GM19455 (cell line): ENCODE measurements at regions not wholly inside any gene's neighbourhood (a gene's known extent, or its start where the extent isn't known, plus 50 kb on each side); places are given as distances from the start of the nearest gene placed in this dataset.
"Not testable (repeated sequence)": the region's sequence is repeated elsewhere in the genome, so short reads cannot be mapped to it uniquely, and the experiment has no call there.

Experiments
- ATAC-seq: cut with Tn5 transposase; IDR thresholded peaks from one replicate; pipeline ENCODE4 v1.9.1; 2021; ENCODE audit not compliant: unreplicated experiment

DNA sequence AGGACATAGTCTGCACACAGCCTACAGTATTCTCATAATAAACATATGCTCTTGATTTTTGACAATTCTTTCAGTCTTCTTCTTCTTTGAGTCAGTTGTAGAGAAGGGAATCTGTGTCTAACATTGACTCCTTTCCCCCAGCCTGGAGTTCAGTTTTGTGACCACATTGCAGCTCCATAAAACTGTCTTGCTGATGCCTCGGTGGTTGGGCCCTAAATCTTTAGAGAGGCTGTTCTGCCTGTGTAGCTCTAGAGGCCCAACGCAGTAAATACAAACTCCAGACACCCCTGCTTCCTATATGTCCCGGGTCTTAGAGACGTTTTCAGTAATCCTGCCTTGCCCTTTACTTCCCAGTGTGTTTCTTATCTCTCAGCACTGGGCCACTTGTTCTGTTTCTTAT is 639.5 kb upstream of the AADAT start:
- ATAC-seq, result no peak

DNA sequence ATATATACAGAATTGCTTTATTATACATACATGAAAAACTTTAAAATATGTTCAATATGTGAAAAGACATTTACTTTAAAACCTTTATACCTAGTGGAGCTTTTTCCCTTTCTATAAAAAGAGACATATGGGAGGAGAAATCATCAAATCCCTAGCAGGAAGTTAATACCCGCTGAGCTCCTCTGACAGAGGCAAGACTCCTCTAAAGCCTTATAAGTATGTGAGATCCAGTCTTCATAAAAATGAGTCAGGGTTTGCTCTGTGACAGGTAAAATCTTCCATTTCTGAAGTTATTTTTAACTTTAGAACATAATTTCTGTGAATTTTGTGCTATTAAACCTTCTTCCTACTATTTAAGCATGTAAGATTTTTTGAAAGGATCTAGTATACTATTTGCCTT is 634.4 kb upstream of the AADAT start:
- ATAC-seq, result no peak

DNA sequence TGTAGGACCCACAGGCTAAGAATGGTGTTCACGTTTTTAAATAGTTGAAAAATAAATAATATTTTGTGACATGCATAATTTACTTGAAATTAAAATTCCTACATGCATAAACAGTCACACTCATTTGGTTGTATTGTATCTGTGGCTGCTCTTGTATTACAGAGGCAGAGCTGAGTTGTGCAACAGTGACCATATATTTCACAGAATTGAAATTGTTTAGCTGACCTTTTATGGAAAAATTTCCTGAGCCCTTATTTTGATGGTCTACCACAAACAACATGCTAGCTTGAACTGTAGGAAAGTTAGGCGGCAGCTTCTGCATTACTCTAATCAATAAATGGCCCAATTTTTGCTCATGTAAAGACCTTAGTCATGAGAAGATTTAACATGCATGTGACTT is 633.4 kb upstream of the AADAT start:
- ATAC-seq, result no peak

DNA sequence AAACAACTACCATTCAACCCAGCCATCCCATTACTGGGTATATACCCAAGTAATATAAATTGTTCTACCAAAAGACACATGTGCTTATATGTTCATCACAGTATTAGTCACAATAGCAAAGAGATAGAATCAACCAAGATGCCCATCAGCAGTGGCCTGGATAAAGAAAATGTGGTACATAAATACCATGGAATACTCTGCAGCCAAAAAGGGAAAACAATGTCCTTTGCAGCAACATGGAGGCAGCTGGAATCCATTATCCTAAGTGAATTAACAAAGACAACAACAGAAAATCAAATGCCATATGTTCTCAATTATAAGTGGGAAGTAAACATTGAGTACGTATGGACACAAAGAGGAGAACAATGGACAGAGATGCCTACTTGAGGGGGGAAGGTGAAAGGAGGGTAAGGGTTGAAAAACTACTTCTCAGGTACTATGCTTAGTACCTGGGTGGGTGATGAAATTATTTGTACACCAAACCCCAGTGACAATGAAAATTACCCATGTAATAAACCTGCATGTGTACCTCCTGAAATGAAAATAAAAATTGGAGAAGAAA is 632.1 kb upstream of the AADAT start:
- ATAC-seq, result no peak

DNA sequence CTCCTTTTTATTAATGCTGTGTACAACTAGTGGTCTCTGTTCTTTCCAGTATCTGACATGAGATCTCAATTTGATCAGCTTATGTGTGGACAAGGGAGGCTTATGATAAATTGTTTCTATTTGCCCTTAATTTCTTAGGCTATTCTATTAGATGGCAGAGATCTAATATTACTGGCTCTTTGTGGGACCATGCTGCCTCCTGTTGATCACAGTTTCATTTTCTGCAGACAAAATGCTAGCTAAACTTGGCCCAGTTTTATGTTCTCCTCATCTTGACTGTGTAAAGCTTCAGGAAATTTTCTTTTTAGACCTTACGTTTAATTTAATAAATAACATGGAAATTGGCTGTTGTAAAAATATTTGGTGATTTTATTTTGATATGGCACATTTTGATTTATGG is 627.1 kb upstream of the AADAT start:
- ATAC-seq, result no peak

DNA sequence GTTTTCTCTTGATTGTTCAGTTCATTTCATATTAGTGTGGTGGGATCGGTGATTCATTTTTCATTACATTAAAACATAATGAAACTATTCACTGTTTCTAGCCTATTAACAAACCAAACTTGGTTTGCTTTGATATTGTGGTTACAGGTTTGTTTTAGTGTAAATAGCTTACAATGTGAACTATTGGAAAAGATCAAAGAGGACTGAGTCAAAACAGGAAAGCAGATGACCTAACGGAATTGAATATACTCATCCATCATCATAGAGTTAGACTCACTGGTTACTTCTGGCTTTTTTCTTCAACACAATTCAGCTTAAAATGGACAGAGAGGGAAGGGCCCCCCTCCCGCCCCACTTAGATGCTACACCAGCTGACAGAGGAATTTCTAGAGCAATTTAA is 616.2 kb upstream of the AADAT start:
- no peak for ATAC-seq

DNA sequence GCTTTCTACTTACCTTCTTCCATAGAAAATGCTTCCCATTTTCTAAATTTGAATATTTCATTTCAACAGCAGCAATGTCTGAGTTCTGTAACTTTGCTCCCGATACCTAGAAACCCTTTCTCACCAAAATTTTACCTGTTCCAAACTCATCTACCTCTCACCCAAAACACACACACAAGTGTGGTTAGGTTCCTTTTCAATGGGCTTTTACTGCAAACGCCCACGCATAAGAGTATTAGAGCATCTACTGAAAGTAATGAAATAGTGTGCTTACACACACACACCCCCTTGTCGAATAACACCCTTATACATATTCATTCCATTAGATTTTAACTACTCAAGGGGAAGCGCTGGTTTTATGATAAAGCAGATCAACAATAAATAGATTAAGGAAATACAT is 610.3 kb upstream of the AADAT start:
- no peak for ATAC-seq

DNA sequence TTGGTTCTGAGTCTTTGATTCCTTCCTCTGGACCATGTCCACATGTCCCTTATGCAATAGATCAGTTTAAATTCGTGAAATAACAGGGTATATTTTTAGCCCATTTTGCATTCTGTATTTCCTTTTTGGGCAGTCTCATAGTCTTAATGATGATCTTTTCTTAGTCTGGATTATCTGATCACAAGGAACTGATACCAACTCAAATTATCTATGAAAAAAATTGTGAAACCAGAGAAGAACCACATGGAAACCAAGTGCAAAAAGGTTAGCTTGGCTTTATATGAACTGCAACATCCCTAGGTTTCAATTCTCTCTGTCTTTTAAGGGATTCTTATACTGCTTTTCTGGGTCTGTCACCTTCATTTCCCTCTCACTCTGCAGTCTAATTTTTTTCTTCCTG is 608.6 kb upstream of the AADAT start:
- ATAC-seq, result peak; percentile 67

DNA sequence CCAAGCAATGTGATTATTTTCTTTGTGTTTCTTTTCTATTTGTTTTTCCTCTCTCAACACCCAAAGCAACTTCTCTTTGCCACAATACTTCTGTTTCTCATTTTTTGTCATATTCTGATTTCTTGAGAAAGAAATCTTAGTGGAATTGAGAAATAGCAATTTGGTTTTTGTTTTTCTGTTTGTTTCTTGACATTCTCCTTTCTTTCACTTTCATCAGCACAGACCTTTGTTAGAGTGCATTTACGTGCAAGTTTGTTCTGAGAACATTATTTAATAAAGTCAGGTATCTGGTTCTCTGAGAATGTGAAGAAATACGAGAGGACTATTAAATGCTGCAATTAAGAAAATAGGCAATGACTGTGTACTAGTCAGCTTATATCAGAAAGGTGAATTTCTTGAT is 608.1 kb upstream of the AADAT start:
- peak; percentile 41 for ATAC-seq

DNA sequence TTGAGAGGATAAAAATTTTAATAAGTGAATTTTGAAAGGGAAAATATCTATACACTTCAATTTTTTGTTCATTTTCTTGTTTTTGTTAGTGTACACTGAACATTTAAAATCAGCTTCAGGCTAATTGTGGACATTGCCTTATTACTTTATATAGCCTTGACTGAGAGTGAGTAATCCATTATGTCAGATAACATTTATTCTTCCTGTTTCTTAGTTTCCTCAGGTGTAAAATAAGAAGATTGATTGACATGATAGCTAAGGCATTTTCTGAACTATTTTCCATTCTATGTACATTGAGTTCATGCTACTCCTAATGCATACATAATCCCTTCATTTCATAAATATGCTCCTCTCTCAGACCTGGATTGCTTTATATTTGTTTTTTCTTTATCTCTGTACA is 607.3 kb upstream of the AADAT start:
- ATAC-seq, result no peak

DNA sequence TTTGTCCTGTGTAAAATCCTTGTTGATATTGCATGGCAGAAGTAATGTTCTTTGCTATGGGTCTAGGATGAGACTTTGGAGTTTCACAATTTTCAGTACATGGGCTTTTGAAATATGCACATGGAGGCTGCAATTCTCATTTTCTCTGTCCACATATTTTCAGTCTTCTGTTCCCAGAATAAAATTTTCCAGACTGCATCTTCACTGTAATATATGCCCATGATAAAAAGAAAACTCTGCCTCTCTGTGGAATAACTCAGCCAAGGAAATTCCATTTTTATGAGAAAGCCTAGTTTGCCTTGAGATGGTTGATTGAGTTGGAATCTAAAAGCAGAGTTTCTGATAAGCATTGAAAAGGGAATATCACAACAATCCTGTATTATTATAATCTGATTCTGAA is 601.4 kb upstream of the AADAT start:
- ATAC-seq, result no peak

DNA sequence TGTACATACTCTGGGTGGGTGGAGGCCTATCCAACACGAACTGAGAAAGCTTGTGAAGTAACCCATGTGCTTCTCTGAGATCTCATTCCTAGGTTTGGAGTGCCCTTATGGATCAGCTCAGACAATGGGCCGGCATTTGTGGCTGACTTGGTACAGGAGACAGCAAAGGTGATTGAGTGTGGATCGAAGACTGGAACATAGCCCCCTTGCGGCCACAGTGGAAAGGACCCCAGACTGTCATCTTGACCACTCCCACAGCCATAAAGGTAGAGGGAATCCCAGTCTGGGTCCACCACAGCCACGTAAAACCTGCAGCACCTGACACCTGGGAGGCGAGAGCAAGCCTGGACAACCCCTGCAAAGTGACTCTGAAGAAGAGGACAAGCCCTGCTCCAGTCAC is 598.0 kb upstream of the AADAT start:
- no peak for ATAC-seq

DNA sequence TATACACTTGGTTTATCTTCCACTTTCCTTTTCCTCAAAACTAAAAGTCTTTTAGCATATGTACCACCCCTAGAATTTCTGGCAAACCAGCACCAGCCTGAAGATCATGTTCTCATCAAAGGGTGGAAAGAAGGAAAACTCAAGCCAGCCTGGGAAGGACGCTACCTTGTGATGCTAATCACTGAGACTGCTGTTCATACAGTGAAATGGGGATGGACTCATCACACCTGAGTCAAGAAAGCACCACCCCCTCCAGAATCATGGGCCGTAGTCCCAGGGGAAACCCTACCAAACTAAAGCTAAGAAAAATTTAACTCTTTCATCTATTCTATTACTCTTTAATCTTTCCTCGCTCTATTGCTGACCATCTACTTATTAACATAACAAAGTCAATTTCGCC is 595.9 kb upstream of the AADAT start:
- not testable (repeated sequence) for ATAC-seq

DNA sequence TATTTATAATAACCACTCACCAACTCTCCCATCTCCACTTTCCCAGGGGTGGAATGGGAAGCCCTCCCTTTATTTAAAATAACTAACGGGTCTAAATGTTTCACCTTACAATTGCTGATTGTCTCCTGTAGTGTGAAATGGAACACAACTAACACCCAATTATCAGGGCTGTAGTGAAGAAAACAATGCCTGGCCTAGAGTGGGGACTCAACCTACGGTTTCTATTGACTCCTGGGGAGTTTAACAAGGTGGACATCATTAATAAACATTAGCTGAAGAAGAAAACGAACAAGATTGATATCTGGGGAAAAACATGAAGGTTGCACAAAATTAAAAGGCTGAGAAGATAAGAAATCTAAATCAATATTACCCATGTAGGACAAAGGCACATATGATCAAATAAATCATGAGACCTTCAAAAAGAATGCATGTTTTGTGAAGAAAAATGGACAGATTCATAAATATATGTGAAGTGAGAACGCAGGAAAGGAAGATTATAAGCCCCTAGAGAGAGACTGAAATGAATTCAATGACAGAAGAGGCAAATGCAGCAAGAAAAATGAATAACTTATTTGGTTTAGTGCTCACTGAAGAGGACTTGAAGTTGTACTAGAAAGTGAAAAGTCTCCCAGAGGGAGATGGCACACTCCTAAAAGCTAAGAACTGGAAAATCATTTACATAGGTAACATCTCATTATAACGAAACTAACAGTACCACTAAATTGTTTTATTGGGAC is 593.0 kb upstream of the AADAT start:
- ATAC-seq, result no peak

DNA sequence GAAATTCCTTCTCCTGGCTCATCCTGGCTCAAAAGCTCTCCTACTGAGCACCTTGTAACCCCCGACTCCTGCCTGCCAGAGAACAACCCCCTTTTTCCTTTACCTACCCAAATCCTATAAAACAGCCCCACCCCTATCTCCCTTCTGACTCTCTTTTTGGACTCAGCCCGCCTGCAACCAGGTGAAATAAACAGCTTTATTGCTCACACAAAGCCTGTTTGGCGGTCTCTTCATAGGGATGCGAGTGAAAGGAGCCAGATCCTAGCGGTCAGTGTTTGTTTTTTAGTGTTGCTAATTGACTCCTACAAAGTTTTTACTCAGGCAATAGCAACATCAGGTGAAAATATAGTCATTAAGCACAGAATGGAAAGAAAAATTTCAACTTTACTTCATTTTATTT is 592.3 kb upstream of the AADAT start:
- ATAC-seq, result not testable (repeated sequence)

DNA sequence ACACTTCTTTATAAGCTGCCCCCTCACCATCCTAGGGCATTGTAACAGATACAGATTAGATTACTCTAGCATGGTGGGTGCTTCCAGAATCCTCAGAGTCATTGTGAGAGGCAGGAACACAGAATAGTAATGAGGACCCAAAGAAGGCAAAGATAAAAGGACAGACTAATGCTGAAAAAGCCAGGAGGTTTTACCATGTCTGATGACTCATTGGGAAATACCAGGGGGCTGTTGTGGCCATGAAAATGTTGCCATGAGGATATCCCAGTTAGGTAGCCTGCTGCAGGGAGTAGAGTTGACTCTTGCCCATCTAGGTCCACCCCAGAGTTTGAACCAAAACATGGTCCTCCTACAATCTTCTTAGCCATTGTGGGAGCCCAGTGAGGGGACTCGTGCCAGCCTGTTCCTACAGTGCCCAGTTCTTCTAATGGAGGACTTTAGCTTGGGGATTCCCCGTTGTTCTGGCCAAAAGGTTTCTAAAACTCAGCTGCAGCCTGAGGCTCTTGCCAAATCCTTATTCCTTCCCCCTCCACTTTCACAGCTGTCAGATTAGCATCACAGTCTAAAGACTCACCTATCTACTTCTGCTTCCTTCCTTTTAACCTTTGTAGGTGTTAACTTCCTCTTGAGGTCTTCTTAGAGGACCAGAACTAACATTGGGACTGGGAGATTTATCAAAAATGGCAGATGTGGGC is 586.0 kb upstream of the AADAT start:
- no peak for ATAC-seq

DNA sequence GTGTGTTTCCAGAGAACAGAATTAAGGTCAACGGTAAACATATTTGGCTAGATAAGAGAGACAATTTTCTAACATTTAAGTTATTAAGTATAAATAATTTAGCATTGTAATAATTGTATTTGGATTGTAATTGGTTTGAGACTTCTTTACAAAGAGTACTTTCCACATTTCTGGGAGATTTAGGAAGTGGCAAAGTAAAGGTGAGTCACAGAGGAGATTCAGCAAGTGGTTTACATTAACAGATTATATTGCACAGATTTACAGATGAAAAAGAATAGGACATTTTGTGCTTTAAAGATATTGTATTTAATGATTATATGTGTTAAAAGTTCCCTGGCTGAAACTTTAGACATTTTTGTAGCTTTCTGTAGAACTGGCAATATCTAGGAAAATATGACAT is 584.4 kb upstream of the AADAT start:
- ATAC-seq, result no peak

DNA sequence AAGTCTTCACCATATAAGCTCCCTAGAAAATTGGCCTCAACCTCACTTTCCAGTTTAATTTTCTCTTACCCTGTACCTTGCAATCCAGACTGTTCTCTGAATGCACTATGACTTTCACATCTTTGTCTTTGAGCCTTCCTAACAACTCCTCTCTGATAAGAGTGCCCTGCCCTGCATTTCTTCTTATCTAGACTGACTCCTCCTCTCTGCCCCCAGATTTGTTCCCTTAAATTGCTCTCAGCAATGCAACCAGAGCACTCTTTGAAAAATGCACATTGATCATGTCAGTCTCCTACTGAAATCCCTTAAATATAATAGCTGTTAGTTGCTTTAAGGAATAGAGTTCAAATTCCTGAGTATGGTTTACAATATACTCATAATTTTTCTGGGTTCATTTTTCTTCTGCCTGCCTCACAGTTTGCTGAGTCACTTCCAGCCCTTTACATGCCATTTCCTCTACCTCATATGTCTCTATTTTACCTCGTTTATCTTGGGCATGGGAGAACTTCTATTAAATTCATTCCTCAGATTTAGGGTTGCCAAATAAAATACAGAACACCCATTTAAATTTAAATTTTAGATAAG is 582.7 kb upstream of the AADAT start:
- ATAC-seq, result no peak

DNA sequence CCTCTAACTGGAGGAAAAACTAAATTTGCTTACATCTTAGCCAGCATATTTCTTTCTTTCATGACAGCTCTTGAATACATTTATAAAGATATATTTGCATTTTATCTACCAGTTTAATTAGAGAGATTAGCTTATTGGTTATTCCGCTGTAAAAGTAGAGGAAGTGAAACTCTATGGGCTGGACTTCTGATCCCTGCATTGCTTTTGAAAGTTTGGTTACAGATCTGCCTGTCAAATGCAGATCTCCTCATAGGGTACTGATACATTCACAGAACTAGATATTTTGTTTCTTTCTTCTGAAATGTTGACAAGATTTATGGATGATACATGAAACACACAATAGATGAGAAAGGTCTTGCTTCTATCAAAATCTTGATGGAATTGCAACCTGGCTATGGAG is 581.4 kb upstream of the AADAT start:
- ATAC-seq, result no peak

DNA sequence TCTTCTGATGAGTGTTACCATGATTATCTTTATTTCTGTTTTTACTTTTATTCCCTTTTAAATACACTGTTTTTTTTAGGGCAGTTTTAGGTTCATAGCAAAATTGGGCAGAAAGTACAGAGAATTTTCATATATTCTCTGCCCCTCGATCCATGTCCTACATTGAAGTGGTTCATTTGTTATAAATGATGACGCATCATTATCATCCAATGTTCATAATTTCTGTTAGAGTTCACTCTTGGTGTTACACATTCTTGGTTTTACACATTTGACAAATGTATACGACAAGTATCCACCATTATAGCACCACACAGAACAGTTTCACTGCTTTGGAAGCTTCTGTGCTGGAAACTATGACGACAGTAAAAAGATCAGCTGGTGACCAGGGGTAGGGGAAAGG is 578.1 kb upstream of the AADAT start:
- no peak for ATAC-seq

DNA sequence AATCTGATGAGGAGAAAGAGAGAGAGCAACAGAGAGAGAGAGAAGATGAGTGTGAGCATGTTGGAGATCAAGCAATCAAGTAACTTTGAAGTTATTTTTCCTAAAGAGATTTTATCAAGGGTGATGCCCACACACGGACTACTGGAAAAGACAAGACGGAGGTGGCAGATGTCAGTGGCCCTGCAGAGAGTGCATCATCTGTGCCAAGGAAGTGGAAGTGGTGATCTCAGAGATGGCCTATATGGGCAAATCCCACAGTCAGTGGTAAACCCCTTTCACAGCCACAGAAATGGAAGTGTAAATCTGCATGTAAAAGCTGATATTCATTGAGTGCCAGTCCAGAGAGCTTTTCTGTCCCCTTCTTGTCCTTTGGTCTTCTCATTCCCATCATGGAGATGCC is 577.2 kb upstream of the AADAT start:
- ATAC-seq, result no peak

DNA sequence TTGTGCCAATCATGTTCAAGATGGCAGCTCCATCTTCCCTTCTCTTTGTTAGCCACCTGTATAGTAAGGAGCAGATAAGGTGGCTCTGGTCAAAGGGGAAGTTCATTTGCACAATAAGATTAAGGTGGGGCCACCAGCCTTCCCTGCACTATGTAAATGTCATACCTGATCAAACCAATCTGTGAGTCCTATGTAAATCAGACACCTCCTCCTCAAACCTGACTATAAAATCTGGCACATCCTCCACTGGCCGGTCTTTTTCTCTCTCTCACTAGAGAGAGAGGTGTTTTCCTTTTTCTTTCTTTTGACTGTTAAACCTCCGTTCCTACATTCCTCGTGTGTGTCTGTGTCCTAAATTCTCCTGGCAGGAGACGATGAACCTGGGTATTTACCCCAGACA is 572.5 kb upstream of the AADAT start:
- no peak for ATAC-seq
